Fibroblast of lung (primary cell): ENCODE measurements at regions not wholly inside any gene's neighbourhood (a gene's known extent, or its start where the extent isn't known, plus 50 kb on each side); places are given as distances from the start of the nearest gene placed in this dataset.

Experiments used
- EZH2 ChIP-seq: IDR thresholded peaks from 2 replicates; pipeline ENCODE4 v1.5.1; 2012; ENCODE audit warnings: low read length, control low read depth, mild to moderate bottlenecking; ENCODE audit errors: missing control alignments
- TF ChIP-seq, protein P1 (sequence below), 2 donors: IDR thresholded peaks in 1 of 2; conservative IDR thresholded peaks in 1 of 2; 1 replicate in 1 of 2; 2 replicates in 1 of 2; pipeline ENCODE4 v1.5.1; 2011 to 2012; ENCODE audit warnings: low read length in 2 of 2, control low read depth in 1 of 2, inconsistent platforms in 1 of 2, low read depth in 1 of 2, mild to moderate bottlenecking in 1 of 2

DNA sequence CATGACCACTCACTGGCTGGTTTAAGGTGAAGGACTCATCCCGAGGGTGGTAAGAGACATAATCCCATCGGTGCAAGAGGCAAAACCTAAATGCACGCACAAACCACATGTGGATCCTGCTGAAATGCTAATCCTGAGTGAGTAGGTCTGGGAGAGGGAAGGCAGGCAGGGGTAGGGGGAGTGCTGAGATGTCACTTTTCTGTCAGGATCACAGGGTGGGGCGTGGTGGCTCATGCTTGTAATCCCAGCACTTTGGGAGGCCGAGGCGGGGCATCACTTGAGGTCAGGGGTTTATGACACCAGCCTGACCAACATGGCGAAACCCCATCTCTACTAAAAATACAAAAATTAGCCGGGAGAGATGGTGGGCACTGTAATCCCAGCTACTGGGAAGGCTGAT lies 97.7 kb upstream of the SRSF6 start:
- TF ChIP-seq, protein P1, sequence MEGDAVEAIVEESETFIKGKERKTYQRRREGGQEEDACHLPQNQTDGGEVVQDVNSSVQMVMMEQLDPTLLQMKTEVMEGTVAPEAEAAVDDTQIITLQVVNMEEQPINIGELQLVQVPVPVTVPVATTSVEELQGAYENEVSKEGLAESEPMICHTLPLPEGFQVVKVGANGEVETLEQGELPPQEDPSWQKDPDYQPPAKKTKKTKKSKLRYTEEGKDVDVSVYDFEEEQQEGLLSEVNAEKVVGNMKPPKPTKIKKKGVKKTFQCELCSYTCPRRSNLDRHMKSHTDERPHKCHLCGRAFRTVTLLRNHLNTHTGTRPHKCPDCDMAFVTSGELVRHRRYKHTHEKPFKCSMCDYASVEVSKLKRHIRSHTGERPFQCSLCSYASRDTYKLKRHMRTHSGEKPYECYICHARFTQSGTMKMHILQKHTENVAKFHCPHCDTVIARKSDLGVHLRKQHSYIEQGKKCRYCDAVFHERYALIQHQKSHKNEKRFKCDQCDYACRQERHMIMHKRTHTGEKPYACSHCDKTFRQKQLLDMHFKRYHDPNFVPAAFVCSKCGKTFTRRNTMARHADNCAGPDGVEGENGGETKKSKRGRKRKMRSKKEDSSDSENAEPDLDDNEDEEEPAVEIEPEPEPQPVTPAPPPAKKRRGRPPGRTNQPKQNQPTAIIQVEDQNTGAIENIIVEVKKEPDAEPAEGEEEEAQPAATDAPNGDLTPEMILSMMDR (conservative IDR thresholded peaks at IDR 0.05 in 1 of 2, IDR thresholded peaks at IDR 0.05 in 1 of 2; ENCODE audit: low read depth in 1 of 2, low read length in 2 of 2) = no peak
- no peak for TF ChIP-seq EZH2
